WTC11 (cell line): ENCODE measurements at regions not wholly inside any gene's neighbourhood (a gene's known extent, or its start where the extent isn't known, plus 50 kb on each side); places are given as distances from the start of the nearest gene placed in this dataset.

ENCODE experiments used
- ATAC-seq: fragments of 200-7000 bp; cut with Tn5 transposase; 2 replicates; pipeline ENCODE4 v1.10.0; 2021; ENCODE audit warnings: mild to moderate bottlenecking, moderate library complexity
- CTCF ChIA-PET: fragments of 300-600 bp; sonication (Branson Sonifier 250); formaldehyde crosslinking; loops from one replicate; lab custom pipeline; 2021; ENCODE audit warnings: antibody characterized with exemption; lab: Charles Lee
- POLR2A ChIA-PET: fragments of 350-600 bp; sonication (Branson Sonifier 250); formaldehyde crosslinking; loops from one replicate; lab custom pipeline; 2021; ENCODE audit warnings: antibody characterized with exemption; lab: Charles Lee
- DNase-seq: peaks from one replicate; pipeline ENCODE4 v3.0.0; 2021; ENCODE audit warnings: low spot score
- H3K27ac Mint-ChIP-seq: 2 replicates; pipeline ENCODE4 v1.8.0; 2021; ENCODE audit warnings: mixed read lengths
- H3K27me3 Mint-ChIP-seq: 2 replicates; pipeline ENCODE4 v1.8.0; 2021; ENCODE audit warnings: low read depth, mild to moderate bottlenecking, moderate library complexity, mixed read lengths
- H3K36me3 Mint-ChIP-seq: 2 replicates; pipeline ENCODE4 v1.8.0; 2021; ENCODE audit warnings: mixed read lengths
- H3K4me1 Mint-ChIP-seq: 2 replicates; pipeline ENCODE4 v1.8.0; 2022; ENCODE audit warnings: mixed read lengths
- H3K4me3 Mint-ChIP-seq: 2 replicates; pipeline ENCODE4 v1.8.0; 2021; ENCODE audit warnings: mild to moderate bottlenecking, moderate library complexity, mixed read lengths
- H3K9me3 Mint-ChIP-seq: 2 replicates; pipeline ENCODE4 v1.8.0; 2021; ENCODE audit warnings: mixed read lengths
- ATF1 ChIP-seq: sonication (generic); formaldehyde crosslinking; IDR thresholded peaks from 2 replicates; pipeline ENCODE4 v1.8.1; 2023; ENCODE audit warnings: mild to moderate bottlenecking, moderate library complexity, missing genetic modification reagents
- ATF3 ChIP-seq: sonication (generic); formaldehyde crosslinking; conservative IDR thresholded peaks from 2 replicates; pipeline ENCODE4 v1.8.1; 2022; ENCODE audit warnings: mild to moderate bottlenecking, missing genetic modification reagents
- CDX4 ChIP-seq: fragments of 250-450 bp; sonication (Bioruptor Pico); IDR thresholded peaks from 2 replicates; pipeline ENCODE4 v1.9.0; 2021; ENCODE audit warnings: moderate library complexity, mild to moderate bottlenecking, inconsistent platforms, borderline replicate concordance
- CREM ChIP-seq: sonication (generic); formaldehyde crosslinking; IDR thresholded peaks from 2 replicates; pipeline ENCODE4 v1.8.1; 2022; ENCODE audit warnings: mild to moderate bottlenecking, missing genetic modification reagents, moderate library complexity
- FOXP4 ChIP-seq: sonication (generic); formaldehyde crosslinking; IDR thresholded peaks from 2 replicates; pipeline ENCODE4 v1.8.0; 2022; ENCODE audit warnings: mild to moderate bottlenecking, missing genetic modification reagents
- NFATC4 ChIP-seq: fragments of 250-450 bp; sonication (Bioruptor Pico); IDR thresholded peaks from 2 replicates; pipeline ENCODE4 v1.9.0; 2021; ENCODE audit warnings: mild to moderate bottlenecking
- NFE2L1 ChIP-seq: sonication (generic); formaldehyde crosslinking; IDR thresholded peaks from 2 replicates; pipeline ENCODE4 v1.8.1; 2023; ENCODE audit warnings: missing genetic modification reagents
- NFYB ChIP-seq: sonication (generic); formaldehyde crosslinking; conservative IDR thresholded peaks from 2 replicates; pipeline ENCODE4 v1.8.0; 2022; ENCODE audit warnings: low read depth, missing genetic modification reagents
- PRRX2 ChIP-seq: fragments of 250-450 bp; sonication (Bioruptor Pico); IDR thresholded peaks from 2 replicates; pipeline ENCODE4 v1.8.0; 2021; ENCODE audit warnings: mild to moderate bottlenecking
- SMAD3 ChIP-seq: sonication (generic); formaldehyde crosslinking; IDR thresholded peaks from 2 replicates; pipeline ENCODE4 v1.8.0; 2022; ENCODE audit warnings: missing genetic modification reagents, mild to moderate bottlenecking, borderline replicate concordance
- ZMAT4 ChIP-seq: fragments of 250-450 bp; sonication (Bioruptor Pico); IDR thresholded peaks from 2 replicates; pipeline ENCODE4 v1.9.0; 2021; ENCODE audit warnings: mild to moderate bottlenecking
- ZNF138 ChIP-seq: sonication (generic); formaldehyde crosslinking; conservative IDR thresholded peaks from 2 replicates; pipeline ENCODE4 v1.8.1; 2022; ENCODE audit warnings: mild to moderate bottlenecking, moderate library complexity, missing genetic modification reagents
- ZNF219 ChIP-seq: sonication (generic); formaldehyde crosslinking; IDR thresholded peaks from 2 replicates; pipeline ENCODE4 v1.8.0; 2023; ENCODE audit warnings: missing genetic modification reagents, mild to moderate bottlenecking, borderline replicate concordance
- TF ChIP-seq, protein P1 (sequence below): fragments of 250-450 bp; sonication (Bioruptor Pico); IDR thresholded peaks from 2 replicates; pipeline ENCODE4 v1.8.0; 2021; ENCODE audit warnings: mild to moderate bottlenecking
- TF ChIP-seq, protein P2 (sequence below): sonication (generic); formaldehyde crosslinking; IDR thresholded peaks from 2 replicates; pipeline ENCODE4 v1.8.1; 2023; ENCODE audit warnings: mild to moderate bottlenecking, missing genetic modification reagents, borderline replicate concordance
- TF ChIP-seq, protein P3 (sequence below): sonication (generic); formaldehyde crosslinking; IDR thresholded peaks from 2 replicates; pipeline ENCODE4 v1.8.1; 2023; ENCODE audit warnings: mild to moderate bottlenecking, missing genetic modification reagents, moderate library complexity
- TF ChIP-seq, protein P4 (sequence below): sonication (generic); formaldehyde crosslinking; IDR thresholded peaks from 2 replicates; pipeline ENCODE4 v1.8.1; 2022; ENCODE audit warnings: low read depth, mild to moderate bottlenecking, moderate library complexity, missing genetic modification reagents, borderline replicate concordance
- TF ChIP-seq, protein P5 (sequence below): fragments of 250-450 bp; sonication (Bioruptor Pico); IDR thresholded peaks from 2 replicates; pipeline ENCODE4 v2.1.2; 2022; ENCODE audit warnings: mild to moderate bottlenecking, moderate library complexity

DNA sequence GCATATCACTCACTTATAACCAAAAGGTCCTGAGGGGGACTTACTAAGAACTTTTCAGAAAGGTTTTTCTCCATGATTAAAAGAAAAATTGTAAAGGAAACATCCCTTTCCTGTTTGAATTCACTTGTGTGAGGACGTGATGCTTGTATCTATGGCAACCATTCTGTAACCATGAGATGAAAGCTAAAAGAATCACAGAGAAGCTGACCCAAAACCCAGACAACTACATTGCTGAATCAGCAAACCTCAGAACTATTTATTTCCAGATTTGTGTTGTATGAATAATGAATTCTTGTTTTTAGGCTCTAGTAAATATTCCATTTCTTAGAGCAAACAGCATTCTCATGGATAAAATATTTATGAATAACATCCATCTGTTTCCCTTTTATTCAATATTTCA lies 91.2 kb downstream of the RCHY1 start:
- POLR2A ChIA-PET = no interaction called here

DNA sequence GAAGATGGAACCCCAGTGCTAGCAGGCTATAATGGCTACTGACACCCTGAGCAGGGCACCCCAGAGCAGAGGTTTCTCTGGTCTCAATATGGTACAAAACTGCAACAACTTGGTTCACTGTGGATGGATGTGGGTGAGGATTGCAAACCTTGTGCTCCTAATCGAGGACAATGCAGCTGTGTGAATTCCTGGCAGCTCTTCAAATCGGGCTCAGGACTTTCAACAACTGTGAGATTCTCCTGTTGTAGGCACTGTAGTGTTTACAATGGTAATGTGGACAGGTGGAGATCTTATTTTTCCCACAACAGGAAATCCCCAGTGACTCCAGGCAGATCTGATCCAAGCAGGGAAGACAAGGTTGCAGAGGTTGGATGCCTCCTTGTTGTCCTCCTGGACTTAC lies 101.5 kb downstream of the RCHY1 start:
- POLR2A ChIA-PET = no interaction called here
- CTCF ChIA-PET = no interaction called here
- H3K4me3 Mint-ChIP-seq = no peak overlapping the region
- no peaks in the 10 kb centered on the region for H3K4me1 Mint-ChIP-seq
- H3K9me3 Mint-ChIP-seq = peaks cover 24% of the 10 kb centered on the region
- no peaks in the 10 kb centered on the region; the same call in 1 of the 2 replicates for H3K27me3 Mint-ChIP-seq
- ATAC-seq = no peak
- H3K27ac Mint-ChIP-seq = no peak overlapping the region
- TF ChIP-seq, protein P1, sequence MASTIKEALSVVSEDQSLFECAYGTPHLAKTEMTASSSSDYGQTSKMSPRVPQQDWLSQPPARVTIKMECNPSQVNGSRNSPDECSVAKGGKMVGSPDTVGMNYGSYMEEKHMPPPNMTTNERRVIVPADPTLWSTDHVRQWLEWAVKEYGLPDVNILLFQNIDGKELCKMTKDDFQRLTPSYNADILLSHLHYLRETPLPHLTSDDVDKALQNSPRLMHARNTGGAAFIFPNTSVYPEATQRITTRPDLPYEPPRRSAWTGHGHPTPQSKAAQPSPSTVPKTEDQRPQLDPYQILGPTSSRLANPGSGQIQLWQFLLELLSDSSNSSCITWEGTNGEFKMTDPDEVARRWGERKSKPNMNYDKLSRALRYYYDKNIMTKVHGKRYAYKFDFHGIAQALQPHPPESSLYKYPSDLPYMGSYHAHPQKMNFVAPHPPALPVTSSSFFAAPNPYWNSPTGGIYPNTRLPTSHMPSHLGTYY (CRISPR knock-in tag) = no peak
- TF ChIP-seq SMAD3 (CRISPR knock-in tag) = no peak
- TF ChIP-seq NFE2L1 = no peak
- no peak for TF ChIP-seq ZNF219
- no peak for TF ChIP-seq CREM (CRISPR knock-in tag)
- TF ChIP-seq, protein P2, sequence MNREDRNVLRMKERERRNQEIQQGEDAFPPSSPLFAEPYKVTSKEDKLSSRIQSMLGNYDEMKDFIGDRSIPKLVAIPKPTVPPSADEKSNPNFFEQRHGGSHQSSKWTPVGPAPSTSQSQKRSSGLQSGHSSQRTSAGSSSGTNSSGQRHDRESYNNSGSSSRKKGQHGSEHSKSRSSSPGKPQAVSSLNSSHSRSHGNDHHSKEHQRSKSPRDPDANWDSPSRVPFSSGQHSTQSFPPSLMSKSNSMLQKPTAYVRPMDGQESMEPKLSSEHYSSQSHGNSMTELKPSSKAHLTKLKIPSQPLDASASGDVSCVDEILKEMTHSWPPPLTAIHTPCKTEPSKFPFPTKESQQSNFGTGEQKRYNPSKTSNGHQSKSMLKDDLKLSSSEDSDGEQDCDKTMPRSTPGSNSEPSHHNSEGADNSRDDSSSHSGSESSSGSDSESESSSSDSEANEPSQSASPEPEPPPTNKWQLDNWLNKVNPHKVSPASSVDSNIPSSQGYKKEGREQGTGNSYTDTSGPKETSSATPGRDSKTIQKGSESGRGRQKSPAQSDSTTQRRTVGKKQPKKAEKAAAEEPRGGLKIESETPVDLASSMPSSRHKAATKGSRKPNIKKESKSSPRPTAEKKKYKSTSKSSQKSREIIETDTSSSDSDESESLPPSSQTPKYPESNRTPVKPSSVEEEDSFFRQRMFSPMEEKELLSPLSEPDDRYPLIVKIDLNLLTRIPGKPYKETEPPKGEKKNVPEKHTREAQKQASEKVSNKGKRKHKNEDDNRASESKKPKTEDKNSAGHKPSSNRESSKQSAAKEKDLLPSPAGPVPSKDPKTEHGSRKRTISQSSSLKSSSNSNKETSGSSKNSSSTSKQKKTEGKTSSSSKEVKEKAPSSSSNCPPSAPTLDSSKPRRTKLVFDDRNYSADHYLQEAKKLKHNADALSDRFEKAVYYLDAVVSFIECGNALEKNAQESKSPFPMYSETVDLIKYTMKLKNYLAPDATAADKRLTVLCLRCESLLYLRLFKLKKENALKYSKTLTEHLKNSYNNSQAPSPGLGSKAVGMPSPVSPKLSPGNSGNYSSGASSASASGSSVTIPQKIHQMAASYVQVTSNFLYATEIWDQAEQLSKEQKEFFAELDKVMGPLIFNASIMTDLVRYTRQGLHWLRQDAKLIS (CRISPR knock-in tag) = no peak
- TF ChIP-seq ZMAT4 = no peak
- TF ChIP-seq, protein P3, sequence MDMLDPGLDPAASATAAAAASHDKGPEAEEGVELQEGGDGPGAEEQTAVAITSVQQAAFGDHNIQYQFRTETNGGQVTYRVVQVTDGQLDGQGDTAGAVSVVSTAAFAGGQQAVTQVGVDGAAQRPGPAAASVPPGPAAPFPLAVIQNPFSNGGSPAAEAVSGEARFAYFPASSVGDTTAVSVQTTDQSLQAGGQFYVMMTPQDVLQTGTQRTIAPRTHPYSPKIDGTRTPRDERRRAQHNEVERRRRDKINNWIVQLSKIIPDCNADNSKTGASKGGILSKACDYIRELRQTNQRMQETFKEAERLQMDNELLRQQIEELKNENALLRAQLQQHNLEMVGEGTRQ = no peak
- TF ChIP-seq CDX4 = no peak
- TF ChIP-seq, all 79 proteins: peak for 0
- DNase-seq = no peak
- H3K36me3 Mint-ChIP-seq = no peaks in the 10 kb centered on the region

More for the DNA sequence above, 91.2 kb downstream of the RCHY1 start:
- no peaks in the 10 kb centered on the region for H3K4me1 Mint-ChIP-seq
- H3K4me3 Mint-ChIP-seq = no peak overlapping the region
- peaks cover 10% of the 10 kb centered on the region; the same call in 1 of the 2 replicates for H3K27me3 Mint-ChIP-seq
- ATAC-seq (no peak), DNase-seq (no peak)
- peaks cover 13% of the 10 kb centered on the region for H3K36me3 Mint-ChIP-seq
- no peak overlapping the region for H3K27ac Mint-ChIP-seq
- H3K9me3 Mint-ChIP-seq = peaks cover 37% of the 10 kb centered on the region
- TF ChIP-seq ATF1 (CRISPR knock-in tag) = no peak
- TF ChIP-seq FOXP4 (CRISPR knock-in tag) = no peak
- TF ChIP-seq ZNF138 (CRISPR knock-in tag) = no peak
- TF ChIP-seq, protein P4, sequence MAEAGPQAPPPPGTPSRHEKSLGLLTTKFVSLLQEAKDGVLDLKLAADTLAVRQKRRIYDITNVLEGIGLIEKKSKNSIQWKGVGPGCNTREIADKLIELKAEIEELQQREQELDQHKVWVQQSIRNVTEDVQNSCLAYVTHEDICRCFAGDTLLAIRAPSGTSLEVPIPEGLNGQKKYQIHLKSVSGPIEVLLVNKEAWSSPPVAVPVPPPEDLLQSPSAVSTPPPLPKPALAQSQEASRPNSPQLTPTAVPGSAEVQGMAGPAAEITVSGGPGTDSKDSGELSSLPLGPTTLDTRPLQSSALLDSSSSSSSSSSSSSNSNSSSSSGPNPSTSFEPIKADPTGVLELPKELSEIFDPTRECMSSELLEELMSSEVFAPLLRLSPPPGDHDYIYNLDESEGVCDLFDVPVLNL (CRISPR knock-in tag) = no peak
- TF ChIP-seq CREM (CRISPR knock-in tag) = no peak
- no peak for TF ChIP-seq ATF3
- TF ChIP-seq NFYB (CRISPR knock-in tag) = no peak
- no peak for TF ChIP-seq NFATC4 (CRISPR knock-in tag)
- no peak for TF ChIP-seq PRRX2 (CRISPR knock-in tag)
- TF ChIP-seq, protein P5, sequence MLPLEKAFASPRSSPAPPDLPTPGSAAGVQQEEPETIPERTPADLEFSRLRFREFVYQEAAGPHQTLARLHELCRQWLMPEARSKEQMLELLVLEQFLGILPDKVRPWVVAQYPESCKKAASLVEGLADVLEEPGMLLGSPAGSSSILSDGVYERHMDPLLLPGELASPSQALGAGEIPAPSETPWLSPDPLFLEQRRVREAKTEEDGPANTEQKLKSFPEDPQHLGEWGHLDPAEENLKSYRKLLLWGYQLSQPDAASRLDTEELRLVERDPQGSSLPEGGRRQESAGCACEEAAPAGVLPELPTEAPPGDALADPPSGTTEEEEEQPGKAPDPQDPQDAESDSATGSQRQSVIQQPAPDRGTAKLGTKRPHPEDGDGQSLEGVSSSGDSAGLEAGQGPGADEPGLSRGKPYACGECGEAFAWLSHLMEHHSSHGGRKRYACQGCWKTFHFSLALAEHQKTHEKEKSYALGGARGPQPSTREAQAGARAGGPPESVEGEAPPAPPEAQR (CRISPR knock-in tag) = no peak
- TF ChIP-seq, all 79 proteins: peak for 0
- CTCF ChIA-PET = no interaction called here
